ENCODE measurements at regions not wholly inside any gene's neighbourhood (a gene's known extent, or its start where the extent isn't known, plus 50 kb on each side); places are given as distances from the start of the nearest gene placed in this dataset.

- POLR2A ChIA-PET, result no interaction called here
Observed at GRCh38 chr14:43356382-43356781, 1150.7 kb downstream of the FSCB start.

GRCh38 chr14:43341921-43342320 is 1165.2 kb downstream of the FSCB start:
- ChIA-PET CTCF (no interaction called here), POLR2A (no interaction called here)
- no peaks in the 10 kb centered on the region for H3K36me3 ChIP-seq (ENCODE audit: control insufficient read depth in 2 of 2, insufficient read depth in 1 of 2, low read length in 2 of 2)
- H3K4me3 ChIP-seq (ENCODE audit: low read depth, low read length), result no peak overlapping the region
- no peaks in the 10 kb centered on the region for H3K9me3 ChIP-seq (ENCODE audit: control insufficient read depth, insufficient read depth, low read depth, low read length)
- no peak overlapping the region for H3K27ac ChIP-seq (ENCODE audit: extremely low read depth, low read depth, low read length)
- no peaks in the 10 kb centered on the region for H3K4me1 ChIP-seq (ENCODE audit: control insufficient read depth, insufficient read depth, low read length)
- TF ChIP-seq ZNF354C (tag by site-specific recombination; IDR thresholded peaks at IDR 0.05; ENCODE audit: borderline replicate concordance, low read depth) (no peak), ZNF626 (tag by site-specific recombination; IDR thresholded peaks at IDR 0.05) (no peak), ZNF248 (tag by site-specific recombination; IDR thresholded peaks at IDR 0.05) (no peak), PATZ1 (tag by site-specific recombination; IDR thresholded peaks at IDR 0.05) (no peak), ZNF629 (tag by site-specific recombination; IDR thresholded peaks at IDR 0.05) (no peak), ZNF677 (tag by site-specific recombination; IDR thresholded peaks at IDR 0.05) (no peak), ZNF280C (tag by site-specific recombination; IDR thresholded peaks at IDR 0.05) (no peak), SCRT2 (tag by site-specific recombination; IDR thresholded peaks at IDR 0.05) (no peak), BCL11B (tag by site-specific recombination; IDR thresholded peaks at IDR 0.05; ENCODE audit: low read depth) (no peak), ZBTB17 (tag by site-specific recombination; IDR thresholded peaks at IDR 0.05) (no peak), ZNF560 (tag by site-specific recombination; IDR thresholded peaks at IDR 0.05; ENCODE audit: borderline replicate concordance) (no peak), ZSCAN18 (tag by site-specific recombination; IDR thresholded peaks at IDR 0.05) (no peak)

More at GRCh38 chr14:43356382-43356781, 1150.7 kb downstream of the FSCB start:
- TF ChIP-seq PRDM2 (tag by site-specific recombination; IDR thresholded peaks at IDR 0.05; ENCODE audit: borderline replicate concordance), result no peak
- TF ChIP-seq ZBTB26 (tag by site-specific recombination; optimal IDR thresholded peaks at IDR 0.05), result no peak
- no peak for TF ChIP-seq ZBTB1 (tag by site-specific recombination; IDR thresholded peaks at IDR 0.05)
- Histone ChIP-seq H3K27ac (ENCODE audit: extremely low read depth, low read depth, low read length) (no peak overlapping the region), H3K36me3 (ENCODE audit: control insufficient read depth in 2 of 2, insufficient read depth in 1 of 2, low read length in 2 of 2) (no peaks in the 10 kb centered on the region), H3K4me1 (ENCODE audit: control insufficient read depth, insufficient read depth, low read length) (no peaks in the 10 kb centered on the region), H3K4me3 (ENCODE audit: low read depth, low read length) (no peak overlapping the region), H3K9me3 (ENCODE audit: control insufficient read depth, insufficient read depth, low read depth, low read length) (no peaks in the 10 kb centered on the region)
- CTCF ChIA-PET, result no interaction called here

Data from HEK293 (cell line).